ENCODE measurements at regions not wholly inside any gene's neighbourhood (a gene's known extent, or its start where the extent isn't known, plus 50 kb on each side); places are given as distances from the start of the nearest gene placed in this dataset.

DNA sequence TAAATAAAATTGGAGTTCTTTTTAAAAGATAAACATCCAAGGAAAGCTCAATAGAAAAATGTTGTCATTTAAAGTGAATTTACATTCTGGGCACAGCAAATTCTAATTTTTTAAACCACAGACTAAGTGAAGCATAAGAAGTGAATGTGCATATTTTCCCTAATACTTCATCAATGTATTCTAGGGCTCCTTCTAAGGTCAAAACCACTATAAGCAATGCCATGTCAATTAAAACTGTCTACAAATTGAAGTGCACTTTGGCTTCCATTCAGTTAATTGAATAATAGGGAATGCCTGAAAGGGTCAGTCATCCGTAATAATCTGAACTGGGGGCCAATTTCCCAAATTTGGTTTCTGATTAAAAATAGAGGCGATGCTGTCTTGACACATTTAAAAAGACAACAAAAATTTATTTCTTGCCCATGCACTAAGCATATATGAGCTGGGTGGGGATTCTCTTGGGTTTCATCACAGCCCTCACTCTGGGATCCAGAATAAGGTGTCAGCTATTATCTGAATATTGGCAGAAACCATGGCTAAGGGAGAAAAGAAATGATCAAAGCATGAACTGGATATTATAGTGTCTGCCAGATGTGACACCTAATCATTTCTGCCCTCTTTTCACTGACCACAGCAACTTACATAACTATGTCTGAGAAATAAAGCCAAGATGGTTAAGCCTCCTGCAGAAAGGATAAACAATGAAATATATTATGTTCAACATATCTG lies 660.6 kb upstream of the B3GALT2 start (continued):
- TF ChIP-seq, protein P1, sequence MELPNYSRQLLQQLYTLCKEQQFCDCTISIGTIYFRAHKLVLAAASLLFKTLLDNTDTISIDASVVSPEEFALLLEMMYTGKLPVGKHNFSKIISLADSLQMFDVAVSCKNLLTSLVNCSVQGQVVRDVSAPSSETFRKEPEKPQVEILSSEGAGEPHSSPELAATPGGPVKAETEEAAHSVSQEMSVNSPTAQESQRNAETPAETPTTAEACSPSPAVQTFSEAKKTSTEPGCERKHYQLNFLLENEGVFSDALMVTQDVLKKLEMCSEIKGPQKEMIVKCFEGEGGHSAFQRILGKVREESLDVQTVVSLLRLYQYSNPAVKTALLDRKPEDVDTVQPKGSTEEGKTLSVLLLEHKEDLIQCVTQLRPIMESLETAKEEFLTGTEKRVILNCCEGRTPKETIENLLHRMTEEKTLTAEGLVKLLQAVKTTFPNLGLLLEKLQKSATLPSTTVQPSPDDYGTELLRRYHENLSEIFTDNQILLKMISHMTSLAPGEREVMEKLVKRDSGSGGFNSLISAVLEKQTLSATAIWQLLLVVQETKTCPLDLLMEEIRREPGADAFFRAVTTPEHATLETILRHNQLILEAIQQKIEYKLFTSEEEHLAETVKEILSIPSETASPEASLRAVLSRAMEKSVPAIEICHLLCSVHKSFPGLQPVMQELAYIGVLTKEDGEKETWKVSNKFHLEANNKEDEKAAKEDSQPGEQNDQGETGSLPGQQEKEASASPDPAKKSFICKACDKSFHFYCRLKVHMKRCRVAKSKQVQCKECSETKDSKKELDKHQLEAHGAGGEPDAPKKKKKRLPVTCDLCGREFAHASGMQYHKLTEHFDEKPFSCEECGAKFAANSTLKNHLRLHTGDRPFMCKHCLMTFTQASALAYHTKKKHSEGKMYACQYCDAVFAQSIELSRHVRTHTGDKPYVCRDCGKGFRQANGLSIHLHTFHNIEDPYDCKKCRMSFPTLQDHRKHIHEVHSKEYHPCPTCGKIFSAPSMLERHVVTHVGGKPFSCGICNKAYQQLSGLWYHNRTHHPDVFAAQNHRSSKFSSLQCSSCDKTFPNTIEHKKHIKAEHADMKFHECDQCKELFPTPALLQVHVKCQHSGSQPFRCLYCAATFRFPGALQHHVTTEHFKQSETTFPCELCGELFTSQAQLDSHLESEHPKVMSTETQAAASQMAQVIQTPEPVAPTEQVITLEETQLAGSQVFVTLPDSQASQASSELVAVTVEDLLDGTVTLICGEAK (IDR thresholded peaks at IDR 0.05; ENCODE audit: borderline replicate concordance), result no peak
- TF ChIP-seq NFIC (IDR thresholded peaks at IDR 0.05; ENCODE audit: low read depth, low read length), result no peak
- TF ChIP-seq ASH2L (IDR thresholded peaks at IDR 0.05; ENCODE audit: borderline replicate concordance, low read depth), result no peak
- no peak for TF ChIP-seq HCFC1 (IDR thresholded peaks at IDR 0.05; ENCODE audit: low read length)
- TF ChIP-seq PML (IDR thresholded peaks at IDR 0.05; ENCODE audit: low read length), result no peak
- TF ChIP-seq, protein P2, sequence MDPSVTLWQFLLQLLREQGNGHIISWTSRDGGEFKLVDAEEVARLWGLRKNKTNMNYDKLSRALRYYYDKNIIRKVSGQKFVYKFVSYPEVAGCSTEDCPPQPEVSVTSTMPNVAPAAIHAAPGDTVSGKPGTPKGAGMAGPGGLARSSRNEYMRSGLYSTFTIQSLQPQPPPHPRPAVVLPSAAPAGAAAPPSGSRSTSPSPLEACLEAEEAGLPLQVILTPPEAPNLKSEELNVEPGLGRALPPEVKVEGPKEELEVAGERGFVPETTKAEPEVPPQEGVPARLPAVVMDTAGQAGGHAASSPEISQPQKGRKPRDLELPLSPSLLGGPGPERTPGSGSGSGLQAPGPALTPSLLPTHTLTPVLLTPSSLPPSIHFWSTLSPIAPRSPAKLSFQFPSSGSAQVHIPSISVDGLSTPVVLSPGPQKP (IDR thresholded peaks at IDR 0.05; ENCODE audit: low read depth, low read length), result no peak
- TF ChIP-seq CREM (IDR thresholded peaks at IDR 0.05; ENCODE audit: low read depth), result no peak
- TF ChIP-seq JUNB (IDR thresholded peaks at IDR 0.05), result no peak
- TF ChIP-seq IKZF2 (IDR thresholded peaks at IDR 0.05), result no peak
- TF ChIP-seq, protein P3, sequence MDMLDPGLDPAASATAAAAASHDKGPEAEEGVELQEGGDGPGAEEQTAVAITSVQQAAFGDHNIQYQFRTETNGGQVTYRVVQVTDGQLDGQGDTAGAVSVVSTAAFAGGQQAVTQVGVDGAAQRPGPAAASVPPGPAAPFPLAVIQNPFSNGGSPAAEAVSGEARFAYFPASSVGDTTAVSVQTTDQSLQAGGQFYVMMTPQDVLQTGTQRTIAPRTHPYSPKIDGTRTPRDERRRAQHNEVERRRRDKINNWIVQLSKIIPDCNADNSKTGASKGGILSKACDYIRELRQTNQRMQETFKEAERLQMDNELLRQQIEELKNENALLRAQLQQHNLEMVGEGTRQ (IDR thresholded peaks at IDR 0.05; ENCODE audit: borderline replicate concordance, low read depth, low read length), result no peak
